PC-3 (cell line): ENCODE measurements at regions not wholly inside any gene's neighbourhood (a gene's known extent, or its start where the extent isn't known, plus 50 kb on each side); places are given as distances from the start of the nearest gene placed in this dataset.
A peak's percentile ranks its signal among the peaks of the same experiment; 100 is the strongest.

Source experiments
- ATAC-seq: fragments of 200-7000 bp; cut with Tn5 transposase; 2 replicates; pipeline ENCODE4 v1.9.1; 2020; ENCODE audit warnings: mild to moderate bottlenecking, moderate library complexity
- BruUV-seq: library from RNA; stranded (reverse); fragments of 400-500 nt; replicated peaks from 2 replicates; lab custom pipeline; 2021; lab: Mats Ljungman, UMichigan
- CTCF ChIA-PET: fragments of 300-600 bp; sonication (Branson Sonifier 250); formaldehyde crosslinking; loops from one replicate; lab custom pipeline; 2022; ENCODE audit warnings: antibody characterized with exemption; lab: Charles Lee
- POLR2A ChIA-PET: fragments of 300-600 bp; sonication (Branson Sonifier 250); formaldehyde crosslinking; loops from one replicate; lab custom pipeline; 2022; ENCODE audit warnings: antibody characterized with exemption; ENCODE audit not compliant: unreplicated experiment; lab: Charles Lee
- DNase-seq: peaks from one replicate; pipeline ENCODE4 v3.0.0-alpha.2; 2015
- H2AFZ ChIP-seq: fragments of 300-600 bp; sonication (generic); 2 replicates; pipeline ENCODE4 v1.6.0; 2016; ENCODE audit warnings: antibody characterized with exemption, low read length
- H3F3A ChIP-seq: fragments of 300-600 bp; sonication (generic); one replicate; pipeline ENCODE4 v1.6.0; 2017; ENCODE audit warnings: antibody characterized with exemption, low read length, control low read depth, mild to moderate bottlenecking; ENCODE audit not compliant: unreplicated experiment
- H3K27ac ChIP-seq: fragments of 300-600 bp; sonication (generic); 2 replicates; pipeline ENCODE4 v1.5.1; 2016; ENCODE audit warnings: mild to moderate bottlenecking, low read length
- H3K27me3 ChIP-seq: fragments of 300-600 bp; sonication (generic); 2 replicates; pipeline ENCODE4 v1.6.1; 2016; ENCODE audit warnings: low read length, mixed read lengths
- H3K36me3 ChIP-seq: fragments of 300-600 bp; sonication (generic); 2 replicates; pipeline ENCODE4 v1.6.1; 2016; ENCODE audit warnings: low read depth, mixed run types, low read length, mixed read lengths
- H3K4me1 ChIP-seq: fragments of 300-600 bp; sonication (generic); 2 replicates; pipeline ENCODE4 v1.5.1; 2016; ENCODE audit warnings: low read length; ENCODE audit not compliant: insufficient read depth
- H3K4me2 ChIP-seq: fragments of 300-600 bp; sonication (generic); 2 replicates; pipeline ENCODE4 v1.6.0; 2016; ENCODE audit warnings: low read length
- H3K4me3 ChIP-seq: fragments of 300-600 bp; sonication (generic); 2 replicates; pipeline ENCODE4 v1.5.1; 2016; ENCODE audit warnings: mild to moderate bottlenecking, low read length, mixed read lengths
- H3K79me2 ChIP-seq: fragments of 300-600 bp; sonication (generic); 2 replicates; pipeline ENCODE4 v1.6.1; 2017; ENCODE audit warnings: low read length, mixed read lengths
- H3K9ac ChIP-seq: fragments of 300-600 bp; sonication (generic); 2 replicates; pipeline ENCODE4 v1.6.0; 2016; ENCODE audit warnings: mild to moderate bottlenecking, low read length
- H3K9me2 ChIP-seq: fragments of 300-600 bp; sonication (generic); replicated peaks from 2 replicates; pipeline ENCODE4 v1.6.1; 2016; ENCODE audit warnings: mixed run types, low read length, mixed read lengths
- H3K9me3 ChIP-seq: fragments of 300-600 bp; sonication (generic); 2 replicates; pipeline ENCODE4 v1.6.1; 2016; ENCODE audit warnings: low read length, mixed read lengths
- H4K20me1 ChIP-seq: fragments of 300-600 bp; sonication (generic); 2 replicates; pipeline ENCODE4 v1.6.1; 2016; ENCODE audit warnings: low read length, mixed read lengths
- EZH2 ChIP-seq: fragments of 300-600 bp; sonication (generic); IDR thresholded peaks from one replicate; pipeline ENCODE4 v1.6.1; 2017; ENCODE audit warnings: antibody characterized with exemption, mild to moderate bottlenecking, low read length; ENCODE audit not compliant: unreplicated experiment
- EZH2phosphoT487 ChIP-seq: fragments of 300-600 bp; sonication (generic); IDR thresholded peaks from 2 replicates; pipeline ENCODE4 v1.6.1; 2018; ENCODE audit warnings: mild to moderate bottlenecking, antibody characterized with exemption, low read length, borderline replicate concordance
- intact Hi-C: fragments of 100-400 bp; cut with micrococcal nuclease; formaldehyde crosslinking; loops from 2 replicates; pipeline ENCODE4 v1.9.0; 2023
- TF ChIP-seq, protein P1 (sequence below): fragments of 300-600 bp; sonication (generic); conservative IDR thresholded peaks from 2 replicates; pipeline ENCODE4 v1.5.1; 2017; ENCODE audit warnings: antibody characterized with exemption, low read depth, mild to moderate bottlenecking, low read length

DNA sequence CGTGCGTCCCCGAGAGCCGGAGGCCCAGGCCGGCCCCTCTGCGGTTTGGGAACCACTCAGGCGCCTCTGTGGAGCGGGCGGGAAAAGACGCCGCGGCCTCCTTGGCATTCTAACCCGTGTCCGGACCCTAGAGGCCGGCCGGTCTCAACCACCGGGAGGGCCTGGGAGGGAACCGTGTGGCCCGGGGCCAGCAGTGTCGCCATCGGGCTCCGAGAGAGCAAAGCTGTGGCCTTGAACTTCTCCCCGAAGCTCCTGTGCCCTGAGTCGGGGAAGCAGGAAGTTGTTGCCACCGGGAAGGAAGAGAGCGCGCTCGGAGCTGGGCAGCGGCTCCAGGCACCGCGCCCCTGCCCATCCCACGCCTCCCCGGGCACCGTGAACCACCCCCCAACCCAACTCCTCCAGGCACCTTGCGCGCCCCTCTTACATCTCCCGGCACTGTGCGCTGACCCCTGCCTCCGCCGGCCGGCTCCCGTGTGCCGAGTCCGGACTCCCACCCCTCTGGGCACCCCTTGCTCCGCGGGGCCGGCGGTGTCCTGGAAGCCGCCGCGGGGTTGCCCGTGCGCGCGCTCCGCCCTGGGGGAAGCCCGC, 80.0 kb upstream of the PPARA start:
- no peaks in the 10 kb centered on the region for H3K9me2 ChIP-seq
- H3K27me3 ChIP-seq = no peaks in the 10 kb centered on the region
- no peaks in the 10 kb centered on the region for H3F3A ChIP-seq
- ChIA-PET POLR2A (interaction anchor here (0.7 kb wide), 1 partner anchor 13 kb away, joined by 3 read pairs; no protein-coding TSS in a partner anchor), CTCF (interaction anchor here (0.7 to 0.9 kb wide), 2 partner anchors 57 to 64 kb away, joined by 3 read pairs; no protein-coding TSS in a partner anchor)
- intact Hi-C loops = no loop called here
- peaks cover 33% of the 10 kb centered on the region for H3K4me1 ChIP-seq
- TSS peak; percentile 18 for BruUV-seq
- H3K9me3 ChIP-seq = no peaks in the 10 kb centered on the region
- peak overlapping the region; percentile 66 for H3K4me3 ChIP-seq
- H3K4me2 ChIP-seq = peak overlapping the region; percentile 100
- H3K9ac ChIP-seq = peak overlapping the region; percentile 100
- peak overlapping the region; percentile 99 for H3K27ac ChIP-seq
- DNase-seq (peak; percentile 45), ATAC-seq (peak; percentile 4)
- peaks cover 29% of the 10 kb centered on the region for H4K20me1 ChIP-seq
- no peak for TF ChIP-seq EZH2phosphoT487
- TF ChIP-seq, protein P1, sequence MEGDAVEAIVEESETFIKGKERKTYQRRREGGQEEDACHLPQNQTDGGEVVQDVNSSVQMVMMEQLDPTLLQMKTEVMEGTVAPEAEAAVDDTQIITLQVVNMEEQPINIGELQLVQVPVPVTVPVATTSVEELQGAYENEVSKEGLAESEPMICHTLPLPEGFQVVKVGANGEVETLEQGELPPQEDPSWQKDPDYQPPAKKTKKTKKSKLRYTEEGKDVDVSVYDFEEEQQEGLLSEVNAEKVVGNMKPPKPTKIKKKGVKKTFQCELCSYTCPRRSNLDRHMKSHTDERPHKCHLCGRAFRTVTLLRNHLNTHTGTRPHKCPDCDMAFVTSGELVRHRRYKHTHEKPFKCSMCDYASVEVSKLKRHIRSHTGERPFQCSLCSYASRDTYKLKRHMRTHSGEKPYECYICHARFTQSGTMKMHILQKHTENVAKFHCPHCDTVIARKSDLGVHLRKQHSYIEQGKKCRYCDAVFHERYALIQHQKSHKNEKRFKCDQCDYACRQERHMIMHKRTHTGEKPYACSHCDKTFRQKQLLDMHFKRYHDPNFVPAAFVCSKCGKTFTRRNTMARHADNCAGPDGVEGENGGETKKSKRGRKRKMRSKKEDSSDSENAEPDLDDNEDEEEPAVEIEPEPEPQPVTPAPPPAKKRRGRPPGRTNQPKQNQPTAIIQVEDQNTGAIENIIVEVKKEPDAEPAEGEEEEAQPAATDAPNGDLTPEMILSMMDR = no peak
- H3K79me2 ChIP-seq = peaks cover 89% of the 10 kb centered on the region
- no peak overlapping the region for H2AFZ ChIP-seq
- H3K36me3 ChIP-seq = peaks cover 30% of the 10 kb centered on the region

DNA sequence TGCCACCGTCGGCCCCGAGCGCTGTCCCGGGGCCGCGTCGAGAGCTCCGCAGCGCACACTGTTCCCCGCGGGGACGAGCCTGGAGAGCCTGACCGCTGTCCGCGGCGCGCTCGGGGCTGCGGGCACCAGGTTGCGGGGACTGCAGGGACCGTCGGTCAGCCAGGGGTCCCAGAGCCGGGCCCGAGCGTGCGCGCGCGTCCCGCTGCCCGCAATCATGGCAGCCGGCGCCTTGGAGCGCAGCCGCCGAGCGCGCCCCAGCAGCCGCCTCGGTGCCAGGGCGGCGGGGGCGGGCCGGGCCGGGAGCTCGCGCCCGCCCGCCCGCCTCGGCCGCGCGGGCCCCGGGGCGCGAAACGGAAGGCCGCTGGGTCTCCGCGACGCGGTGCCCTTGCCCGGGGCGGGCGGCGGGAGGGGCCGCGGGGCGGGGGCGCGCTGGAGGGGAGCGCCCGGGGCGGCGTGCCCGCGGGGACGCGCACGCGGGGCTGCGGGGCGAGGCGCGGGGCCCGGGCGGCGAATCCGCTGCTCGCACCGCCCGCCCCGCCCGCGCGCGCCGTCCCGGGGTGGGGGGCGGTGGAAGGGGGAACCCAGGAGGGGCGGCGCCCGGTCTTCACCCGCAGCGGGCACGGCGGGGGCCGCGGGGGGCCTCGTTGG, 79.4 kb upstream of the PPARA start:
- no peaks in the 10 kb centered on the region for H3K27me3 ChIP-seq
- DNase-seq = peak; percentile 70
- H3K4me1 ChIP-seq = peaks cover 30% of the 10 kb centered on the region
- POLR2A ChIA-PET = interaction anchor here (0.5 kb wide), 1 partner anchor 94 kb away, joined by 12 read pairs; no protein-coding TSS in a partner anchor
- H2AFZ ChIP-seq = no peak overlapping the region
- ATAC-seq = peak; percentile 12
- H3K4me2 ChIP-seq = peak overlapping the region; percentile 100
- no peaks in the 10 kb centered on the region for H3K9me2 ChIP-seq
- peak overlapping the region; percentile 100 for H3K9ac ChIP-seq
- peak overlapping the region; percentile 66 for H3K4me3 ChIP-seq
- H3K79me2 ChIP-seq = peaks cover 89% of the 10 kb centered on the region
- no TSS peak for BruUV-seq
- intact Hi-C loops = no loop called here
- no peaks in the 10 kb centered on the region for H3F3A ChIP-seq
- peaks cover 34% of the 10 kb centered on the region for H4K20me1 ChIP-seq
- H3K36me3 ChIP-seq = peaks cover 36% of the 10 kb centered on the region
- H3K9me3 ChIP-seq = no peaks in the 10 kb centered on the region
- TF ChIP-seq, protein P1 = no peak
- no peak for TF ChIP-seq EZH2phosphoT487
- TF ChIP-seq EZH2 = no peak
- peak overlapping the region; percentile 99 for H3K27ac ChIP-seq
- CTCF ChIA-PET = interaction anchor here (0.7 to 0.9 kb wide), 2 partner anchors 58 to 64 kb away, joined by 3 read pairs; no protein-coding TSS in a partner anchor
